CD4-positive, alpha-beta T cell treated with Interleukin-4 for 1 hour (primary cell): ENCODE measurements at regions not wholly inside any gene's neighbourhood (a gene's known extent, or its start where the extent isn't known, plus 50 kb on each side); places are given as distances from the start of the nearest gene placed in this dataset.
"Not testable (repeated sequence)": the region's sequence is repeated elsewhere in the genome, so short reads cannot be mapped to it uniquely, and the experiment has no call there.

Experiments used
- DNase-seq, 2 donors: peaks; one replicate each; pipeline ENCODE4 v3.0.0-alpha.2; 2020 to 2022

- no peak for DNase-seq
These were observed 192.1 kb downstream of the TM9SF2 start for GRCh38 chr13:99693351-99693750.

- DNase-seq, result no peak
These were observed 191.6 kb downstream of the TM9SF2 start for GRCh38 chr13:99692854-99693253.

- no peak for DNase-seq
These were observed 190.3 kb downstream of the TM9SF2 start for GRCh38 chr13:99691552-99691951.

- no peak for DNase-seq
These were observed 189.3 kb downstream of the TM9SF2 start for GRCh38 chr13:99690426-99691174.

GRCh38 chr13:99689955-99690354 lies 188.7 kb downstream of the TM9SF2 start:
- DNase-seq, result no peak

- no peak for DNase-seq
These were observed 187.5 kb downstream of the TM9SF2 start for GRCh38 chr13:99688776-99689175.

GRCh38 chr13:99687723-99688397 lies 186.6 kb downstream of the TM9SF2 start:
- DNase-seq, result no peak

- no peak for DNase-seq
These were observed 185.7 kb downstream of the TM9SF2 start for GRCh38 chr13:99686944-99687411.

- no peak for DNase-seq
These were observed 184.9 kb downstream of the TM9SF2 start for GRCh38 chr13:99686157-99686572.

GRCh38 chr13:99681695-99682094 lies 180.4 kb downstream of the TM9SF2 start:
- DNase-seq, result no peak

- DNase-seq, result no peak
These were observed 176.1 kb downstream of the TM9SF2 start for GRCh38 chr13:99677116-99677951.

- no peak for DNase-seq
These were observed 170.5 kb downstream of the TM9SF2 start for GRCh38 chr13:99671746-99672145.

- not testable (repeated sequence) for DNase-seq
These were observed 167.8 kb downstream of the TM9SF2 start for GRCh38 chr13:99669096-99669495.

- no peak for DNase-seq
These were observed 165.0 kb downstream of the TM9SF2 start for GRCh38 chr13:99666146-99666805.

- DNase-seq, result no peak
These were observed 164.4 kb downstream of the TM9SF2 start for GRCh38 chr13:99665711-99666110.

- no peak for DNase-seq
These were observed 162.6 kb downstream of the TM9SF2 start for GRCh38 chr13:99663908-99664307.

- DNase-seq, result no peak
These were observed 162.0 kb downstream of the TM9SF2 start for GRCh38 chr13:99663185-99663825.

- DNase-seq, result no peak
These were observed 161.4 kb downstream of the TM9SF2 start for GRCh38 chr13:99662678-99663077.

GRCh38 chr13:99661791-99662190 lies 160.5 kb downstream of the TM9SF2 start:
- DNase-seq, result no peak

GRCh38 chr13:99659866-99660554 lies 158.7 kb downstream of the TM9SF2 start:
- no peak for DNase-seq

- DNase-seq, result no peak
These were observed 158.0 kb downstream of the TM9SF2 start for GRCh38 chr13:99659226-99659625.
